Neural cell (in vitro differentiated cells): ENCODE measurements at regions not wholly inside any gene's neighbourhood (a gene's known extent, or its start where the extent isn't known, plus 50 kb on each side); places are given as distances from the start of the nearest gene placed in this dataset.

Experiments used
- H2AFZ ChIP-seq: fragments of 200-600, 300-800 bp; sonication (generic), shearing (Covaris generic); 2 replicates; pipeline ENCODE4 v1.6.0; 2014; ENCODE audit warnings: low read depth, mild to moderate bottlenecking, antibody characterized with exemption, low read length, moderate library complexity
- H3F3A ChIP-seq: fragments of 200-600 bp; shearing (Covaris generic); 2 replicates; pipeline ENCODE4 v1.6.1; 2016; ENCODE audit warnings: mild to moderate bottlenecking, moderate library complexity, mixed read lengths, antibody characterized with exemption, low read length; ENCODE audit not compliant: insufficient read depth, poor library complexity, severe bottlenecking
- H3K27ac ChIP-seq: fragments of 200-600, 300-800 bp; sonication (generic), shearing (Covaris generic); 2 replicates; pipeline ENCODE4 v1.5.1; 2014; ENCODE audit warnings: mild to moderate bottlenecking, low read length, moderate library complexity
- H3K27me3 ChIP-seq: fragments of 300-800, 200-600 bp; sonication (generic), shearing (Covaris generic); 2 replicates; pipeline ENCODE4 v1.6.0; 2014; ENCODE audit warnings: mild to moderate bottlenecking, low read depth, low read length, moderate library complexity; ENCODE audit not compliant: insufficient read depth
- H3K36me3 ChIP-seq: fragments of 300-800, 200-600 bp; sonication (generic), shearing (Covaris generic); 2 replicates; pipeline ENCODE4 v1.5.1; 2014; ENCODE audit warnings: mild to moderate bottlenecking, antibody characterized with exemption, low read length, moderate library complexity; ENCODE audit not compliant: insufficient read depth
- H3K4me2 ChIP-seq: fragments of 300-800, 200-600 bp; sonication (generic), shearing (Covaris generic); 2 replicates; pipeline ENCODE4 v1.6.0; 2014; ENCODE audit warnings: mild to moderate bottlenecking, low read length
- H3K4me3 ChIP-seq: fragments of 300-800, 200-600 bp; sonication (generic), shearing (Covaris generic); 2 replicates; pipeline ENCODE4 v1.5.1; 2014; ENCODE audit warnings: mild to moderate bottlenecking, low read length, moderate library complexity
- H3K79me2 ChIP-seq: fragments of 200-600 bp; shearing (Covaris generic); replicated peaks from 2 replicates; pipeline ENCODE4 v1.6.0; 2014; ENCODE audit warnings: mild to moderate bottlenecking, low read length, moderate library complexity; ENCODE audit not compliant: insufficient read depth
- H3K9ac ChIP-seq: fragments of 300-800, 200-600 bp; sonication (generic), shearing (Covaris generic); 2 replicates; pipeline ENCODE4 v1.6.1; 2016; ENCODE audit warnings: mild to moderate bottlenecking, low read length, mixed read lengths
- H3K9me2 ChIP-seq: fragments of 200-600 bp; shearing (Covaris generic); 2 replicates; pipeline ENCODE4 v1.6.1; 2016; ENCODE audit warnings: mild to moderate bottlenecking, low read length, mixed read lengths; ENCODE audit not compliant: insufficient read depth
- H3K9me3 ChIP-seq: fragments of 200-600, 300-800 bp; sonication (generic), shearing (Covaris generic); 2 replicates; pipeline ENCODE4 v1.6.1; 2016; ENCODE audit warnings: mild to moderate bottlenecking, mixed run types, low read length, moderate library complexity, mixed read lengths
- H4K20me1 ChIP-seq: fragments of 200-600 bp; shearing (Covaris generic); 2 replicates; pipeline ENCODE4 v1.6.1; 2016; ENCODE audit warnings: mild to moderate bottlenecking, mixed run types; ENCODE audit not compliant: insufficient read depth
- CTCF ChIP-seq: fragments of 450-650 bp; IDR thresholded peaks from 2 replicates; pipeline ENCODE4 v1.5.1; 2014; ENCODE audit warnings: antibody characterized with exemption, mild to moderate bottlenecking, moderate library complexity; ENCODE audit not compliant: poor library complexity, severe bottlenecking
- EP300 ChIP-seq: fragments of 450-650 bp; conservative IDR thresholded peaks from 2 replicates; pipeline ENCODE4 v1.6.1; 2014; ENCODE audit warnings: antibody characterized with exemption, mild to moderate bottlenecking, moderate library complexity; ENCODE audit not compliant: poor library complexity, severe bottlenecking
- EZH2 ChIP-seq: fragments of 200-600, 300-800 bp; shearing (Covaris generic), sonication (generic); IDR thresholded peaks from 2 replicates; pipeline ENCODE4 v1.6.1; 2014; ENCODE audit warnings: antibody characterized with exemption, low read length, borderline replicate concordance, mild to moderate bottlenecking; ENCODE audit not compliant: insufficient read depth, poor library complexity, severe bottlenecking
- MXI1 ChIP-seq: fragments of 450-650 bp; conservative IDR thresholded peaks from 2 replicates; pipeline ENCODE4 v1.6.1; 2014; ENCODE audit warnings: antibody characterized with exemption, mild to moderate bottlenecking; ENCODE audit not compliant: poor library complexity, severe bottlenecking
- POLR2AphosphoS5 ChIP-seq: IDR thresholded peaks from 2 replicates; pipeline ENCODE4 v1.6.1; 2012
- RAD21 ChIP-seq: fragments of 450-650 bp; conservative IDR thresholded peaks from 2 replicates; pipeline ENCODE4 v1.6.1; 2014; ENCODE audit warnings: antibody characterized with exemption, mild to moderate bottlenecking, moderate library complexity
- REST ChIP-seq: IDR thresholded peaks from 2 replicates; pipeline ENCODE4 v1.6.1; 2012; ENCODE audit warnings: borderline replicate concordance
- SMC3 ChIP-seq: fragments of 450-650 bp; conservative IDR thresholded peaks from 2 replicates; pipeline ENCODE4 v1.6.1; 2014; ENCODE audit warnings: antibody characterized with exemption, mild to moderate bottlenecking, moderate library complexity; ENCODE audit not compliant: poor library complexity
- TAF1 ChIP-seq: IDR thresholded peaks from 2 replicates; pipeline ENCODE4 v1.6.1; 2012; ENCODE audit warnings: low read depth

DNA sequence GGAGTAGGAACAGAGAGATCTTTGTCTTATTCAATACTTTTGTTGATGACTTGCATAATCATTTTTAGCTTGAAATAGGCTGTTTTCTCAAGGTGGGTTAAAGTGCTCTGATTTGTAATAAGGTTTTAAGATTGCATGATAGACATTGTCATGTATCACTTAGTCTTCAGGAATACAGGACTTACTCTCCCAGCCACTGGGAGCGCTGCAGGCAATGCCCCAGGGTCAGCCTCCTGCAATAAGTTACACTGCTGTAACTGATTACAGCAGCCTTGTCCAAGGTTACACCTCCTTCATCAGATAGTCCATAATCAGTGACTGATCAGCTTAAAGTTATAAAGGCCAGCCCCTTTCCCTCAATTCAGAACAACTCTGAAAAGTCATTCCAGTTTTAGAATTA lies 218.6 kb downstream of the ESM1 start:
- no peak overlapping the region for H3K27ac ChIP-seq
- no peak overlapping the region for H2AFZ ChIP-seq
- TF ChIP-seq CTCF (no peak), EZH2 (no peak), RAD21 (no peak)

DNA sequence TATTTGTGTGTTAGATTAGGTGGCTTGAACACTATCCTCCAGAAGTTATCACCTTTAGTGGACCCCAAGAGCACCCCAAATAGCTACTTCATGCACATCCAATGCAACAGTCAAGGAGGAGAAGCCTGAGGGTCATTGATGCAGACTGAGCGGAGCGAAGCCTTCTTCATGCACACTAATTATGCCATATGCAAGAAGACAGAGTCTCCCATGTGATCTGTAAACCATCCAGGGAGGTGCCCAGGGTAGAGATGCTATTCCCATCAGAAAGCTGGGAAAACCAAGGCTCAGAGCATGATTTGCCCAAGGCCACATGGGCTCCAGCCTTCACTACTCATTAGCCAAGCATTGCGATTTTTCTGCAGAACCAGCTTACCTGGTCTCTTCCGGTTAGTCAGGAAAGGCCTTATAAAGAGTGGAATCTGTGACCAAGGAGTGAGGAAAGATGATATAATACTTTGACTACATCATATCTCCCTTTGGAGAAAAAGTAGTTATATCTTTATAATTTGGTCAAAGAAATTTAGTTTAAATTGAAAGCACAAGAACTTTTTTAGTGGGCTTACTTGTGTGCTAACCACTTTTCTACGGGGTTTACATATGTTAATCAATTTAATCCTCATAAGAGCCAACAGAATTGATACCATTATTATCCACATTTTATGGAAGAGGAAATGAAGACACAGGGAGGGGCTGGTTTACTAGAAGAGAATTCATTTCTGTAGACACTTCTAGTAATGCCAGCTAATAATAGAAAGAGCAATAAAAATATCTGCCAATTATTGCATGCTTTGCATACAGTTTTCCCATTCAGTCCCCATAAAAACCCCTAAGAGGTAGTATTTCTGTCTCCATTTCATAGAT lies 220.0 kb downstream of the ESM1 start:
- H3K36me3 ChIP-seq = no peaks in the 10 kb centered on the region
- H3K9me2 ChIP-seq = no peaks in the 10 kb centered on the region
- no peak overlapping the region for H3K4me2 ChIP-seq
- no peaks in the 10 kb centered on the region for H4K20me1 ChIP-seq
- no peaks in the 10 kb centered on the region for H3K9me3 ChIP-seq
- no peak for TF ChIP-seq MXI1
- no peak for TF ChIP-seq RAD21
- no peak for TF ChIP-seq CTCF
- TF ChIP-seq EZH2 = no peak
- TF ChIP-seq TAF1 = no peak
- TF ChIP-seq REST = no peak
- no peak for TF ChIP-seq POLR2AphosphoS5
- TF ChIP-seq EP300 = no peak
- no peak for TF ChIP-seq SMC3
- no peak overlapping the region for H3K27ac ChIP-seq
- no peak overlapping the region for H3K9ac ChIP-seq
- no peak overlapping the region for H2AFZ ChIP-seq
- no peaks in the 10 kb centered on the region for H3F3A ChIP-seq
- H3K79me2 ChIP-seq = no peaks in the 10 kb centered on the region
- no peak overlapping the region for H3K4me3 ChIP-seq
- no peaks in the 10 kb centered on the region for H3K27me3 ChIP-seq

More for the DNA sequence above, 218.6 kb downstream of the ESM1 start:
- no peaks in the 10 kb centered on the region for H3F3A ChIP-seq
- no peak overlapping the region for H3K4me3 ChIP-seq
- H3K9me2 ChIP-seq = no peaks in the 10 kb centered on the region
- no peaks in the 10 kb centered on the region for H3K27me3 ChIP-seq
- no peaks in the 10 kb centered on the region for H4K20me1 ChIP-seq
- no peak overlapping the region for H3K9ac ChIP-seq
- no peak overlapping the region for H3K4me2 ChIP-seq
- H3K79me2 ChIP-seq = no peaks in the 10 kb centered on the region
- H3K9me3 ChIP-seq = no peaks in the 10 kb centered on the region
- no peaks in the 10 kb centered on the region for H3K36me3 ChIP-seq
